Endothelial cell of umbilical vein (primary cell): ENCODE measurements at regions not wholly inside any gene's neighbourhood (a gene's known extent, or its start where the extent isn't known, plus 50 kb on each side); places are given as distances from the start of the nearest gene placed in this dataset.

Source experiments
- EZH2 ChIP-seq: IDR thresholded peaks from 2 replicates; pipeline ENCODE4 v1.6.1; 2012; ENCODE audit warnings: borderline replicate concordance, low read depth, mild to moderate bottlenecking, moderate library complexity, low read length, inconsistent platforms; ENCODE audit not compliant: severe bottlenecking
- FOS ChIP-seq: IDR thresholded peaks from 2 replicates; pipeline ENCODE4 v1.6.1; 2011; ENCODE audit warnings: mild to moderate bottlenecking, low read length, moderate library complexity, borderline replicate concordance; ENCODE audit not compliant: insufficient read depth
- GATA2 ChIP-seq: IDR thresholded peaks from 2 replicates; pipeline ENCODE4 v1.7.0; 2011; ENCODE audit warnings: low read depth, mild to moderate bottlenecking, moderate library complexity, mixed read lengths, low read length; ENCODE audit not compliant: insufficient read length, insufficient read depth
- MYC ChIP-seq: IDR thresholded peaks from one replicate; pipeline ENCODE4 v1.6.1; 2011; ENCODE audit warnings: mild to moderate bottlenecking, low read depth, low read length
- POLR2A ChIP-seq: IDR thresholded peaks from 2 replicates; pipeline ENCODE4 v1.6.1; 2012; ENCODE audit warnings: low read depth, mild to moderate bottlenecking, control low read depth, low read length
- POLR2AphosphoS5 ChIP-seq: IDR thresholded peaks from 2 replicates; pipeline ENCODE4 v1.6.1; 2012; ENCODE audit warnings: low read depth, mild to moderate bottlenecking, control low read depth, low read length, moderate library complexity; ENCODE audit not compliant: insufficient read depth
- TF ChIP-seq, protein P1 (sequence below), 2 donors: IDR thresholded peaks; 1 replicate in 1 of 2; 2 replicates in 1 of 2; pipeline ENCODE4 v1.5.1; 2011; ENCODE audit warnings: low read length in 2 of 2, mild to moderate bottlenecking in 2 of 2, moderate library complexity in 2 of 2, control low read depth in 1 of 2, inconsistent platforms in 1 of 2, low read depth in 1 of 2; ENCODE audit not compliant: insufficient read depth in 1 of 2; ENCODE audit errors: extremely low read depth in 1 of 2
- TF ChIP-seq, protein P2 (sequence below): IDR thresholded peaks from 2 replicates; pipeline ENCODE4 v1.6.1; 2011; ENCODE audit not compliant: insufficient read depth, insufficient read length

DNA sequence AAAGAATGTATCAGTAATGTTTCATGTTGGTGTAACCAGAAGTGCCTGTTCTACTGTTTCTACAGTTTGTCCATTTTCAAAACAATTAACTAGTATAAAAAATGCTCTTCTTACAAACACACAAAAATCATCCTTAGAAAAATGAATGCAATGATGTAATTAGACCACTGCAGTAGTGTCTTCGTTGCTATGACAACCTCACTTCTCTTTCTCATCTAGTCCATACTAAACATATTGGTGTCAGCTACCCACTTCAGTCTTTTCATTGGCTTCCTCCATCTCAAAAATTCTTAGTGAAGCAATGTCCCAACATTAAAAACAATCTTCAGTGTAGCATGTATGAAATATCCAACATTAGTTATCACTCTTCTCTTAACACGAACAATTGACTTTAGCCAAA, 1265.8 kb downstream of the REEP3 start:
- TF ChIP-seq, protein P1, sequence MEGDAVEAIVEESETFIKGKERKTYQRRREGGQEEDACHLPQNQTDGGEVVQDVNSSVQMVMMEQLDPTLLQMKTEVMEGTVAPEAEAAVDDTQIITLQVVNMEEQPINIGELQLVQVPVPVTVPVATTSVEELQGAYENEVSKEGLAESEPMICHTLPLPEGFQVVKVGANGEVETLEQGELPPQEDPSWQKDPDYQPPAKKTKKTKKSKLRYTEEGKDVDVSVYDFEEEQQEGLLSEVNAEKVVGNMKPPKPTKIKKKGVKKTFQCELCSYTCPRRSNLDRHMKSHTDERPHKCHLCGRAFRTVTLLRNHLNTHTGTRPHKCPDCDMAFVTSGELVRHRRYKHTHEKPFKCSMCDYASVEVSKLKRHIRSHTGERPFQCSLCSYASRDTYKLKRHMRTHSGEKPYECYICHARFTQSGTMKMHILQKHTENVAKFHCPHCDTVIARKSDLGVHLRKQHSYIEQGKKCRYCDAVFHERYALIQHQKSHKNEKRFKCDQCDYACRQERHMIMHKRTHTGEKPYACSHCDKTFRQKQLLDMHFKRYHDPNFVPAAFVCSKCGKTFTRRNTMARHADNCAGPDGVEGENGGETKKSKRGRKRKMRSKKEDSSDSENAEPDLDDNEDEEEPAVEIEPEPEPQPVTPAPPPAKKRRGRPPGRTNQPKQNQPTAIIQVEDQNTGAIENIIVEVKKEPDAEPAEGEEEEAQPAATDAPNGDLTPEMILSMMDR (IDR thresholded peaks at IDR 0.05; ENCODE audit: extremely low read depth in 1 of 2, insufficient read depth in 1 of 2, low read depth in 1 of 2, low read length in 2 of 2): no peak
- TF ChIP-seq POLR2A: no peak
- no peak for TF ChIP-seq EZH2
- no peak for TF ChIP-seq POLR2AphosphoS5
- TF ChIP-seq, protein P2, sequence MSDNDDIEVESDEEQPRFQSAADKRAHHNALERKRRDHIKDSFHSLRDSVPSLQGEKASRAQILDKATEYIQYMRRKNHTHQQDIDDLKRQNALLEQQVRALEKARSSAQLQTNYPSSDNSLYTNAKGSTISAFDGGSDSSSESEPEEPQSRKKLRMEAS: no peak
- TF ChIP-seq MYC: no peak
- no peak for TF ChIP-seq GATA2
- TF ChIP-seq FOS: no peak
